WTC11 (cell line): ENCODE measurements at regions not wholly inside any gene's neighbourhood (a gene's known extent, or its start where the extent isn't known, plus 50 kb on each side); places are given as distances from the start of the nearest gene placed in this dataset.

Experiments used
- ATAC-seq: fragments of 200-7000 bp; cut with Tn5 transposase; 2 replicates; pipeline ENCODE4 v1.10.0; 2021; ENCODE audit warnings: mild to moderate bottlenecking, moderate library complexity
- CTCF ChIA-PET: fragments of 300-600 bp; sonication (Branson Sonifier 250); formaldehyde crosslinking; loops from one replicate; lab custom pipeline; 2021; ENCODE audit warnings: antibody characterized with exemption; lab: Charles Lee
- POLR2A ChIA-PET: fragments of 350-600 bp; sonication (Branson Sonifier 250); formaldehyde crosslinking; loops from one replicate; lab custom pipeline; 2021; ENCODE audit warnings: antibody characterized with exemption; lab: Charles Lee
- DNase-seq: peaks from one replicate; pipeline ENCODE4 v3.0.0; 2021; ENCODE audit warnings: low spot score
- H3K27ac Mint-ChIP-seq: 2 replicates; pipeline ENCODE4 v1.8.0; 2021; ENCODE audit warnings: mixed read lengths
- H3K27me3 Mint-ChIP-seq: 2 replicates; pipeline ENCODE4 v1.8.0; 2021; ENCODE audit warnings: low read depth, mild to moderate bottlenecking, moderate library complexity, mixed read lengths
- H3K36me3 Mint-ChIP-seq: 2 replicates; pipeline ENCODE4 v1.8.0; 2021; ENCODE audit warnings: mixed read lengths
- H3K4me1 Mint-ChIP-seq: 2 replicates; pipeline ENCODE4 v1.8.0; 2022; ENCODE audit warnings: mixed read lengths
- H3K4me3 Mint-ChIP-seq: 2 replicates; pipeline ENCODE4 v1.8.0; 2021; ENCODE audit warnings: mild to moderate bottlenecking, moderate library complexity, mixed read lengths
- H3K9me3 Mint-ChIP-seq: 2 replicates; pipeline ENCODE4 v1.8.0; 2021; ENCODE audit warnings: mixed read lengths
- AFF4 ChIP-seq: sonication (generic); formaldehyde crosslinking; IDR thresholded peaks from 2 replicates; pipeline ENCODE4 v1.8.1; 2023; ENCODE audit warnings: mild to moderate bottlenecking, missing genetic modification reagents, borderline replicate concordance
- AR ChIP-seq: fragments of 250-450 bp; sonication (Bioruptor Pico); IDR thresholded peaks from 2 replicates; pipeline ENCODE4 v1.9.0; 2021; ENCODE audit warnings: mild to moderate bottlenecking
- CDX4 ChIP-seq: fragments of 250-450 bp; sonication (Bioruptor Pico); IDR thresholded peaks from 2 replicates; pipeline ENCODE4 v1.9.0; 2021; ENCODE audit warnings: moderate library complexity, mild to moderate bottlenecking, inconsistent platforms, borderline replicate concordance
- CTCF ChIP-seq: fragments of 200-600 bp; IDR thresholded peaks from 2 replicates; pipeline ENCODE4 v1.8.0; 2022; ENCODE audit warnings: antibody characterized with exemption
- ESRRA ChIP-seq: sonication (generic); formaldehyde crosslinking; IDR thresholded peaks from 2 replicates; pipeline ENCODE4 v1.8.1; 2022; ENCODE audit warnings: mild to moderate bottlenecking, missing genetic modification reagents, borderline replicate concordance
- FOXP4 ChIP-seq: sonication (generic); formaldehyde crosslinking; IDR thresholded peaks from 2 replicates; pipeline ENCODE4 v1.8.0; 2022; ENCODE audit warnings: mild to moderate bottlenecking, missing genetic modification reagents
- GTF2I ChIP-seq: fragments of 250-450 bp; sonication (Bioruptor Pico); conservative IDR thresholded peaks from 2 replicates; pipeline ENCODE4 v1.4.0; 2021; ENCODE audit warnings: mild to moderate bottlenecking
- HMGA2 ChIP-seq: fragments of 250-450 bp; sonication (Bioruptor Pico); IDR thresholded peaks from 2 replicates; pipeline ENCODE4 v1.4.0; 2021; ENCODE audit warnings: mild to moderate bottlenecking, moderate library complexity
- KAT7 ChIP-seq: sonication (generic); formaldehyde crosslinking; IDR thresholded peaks from 2 replicates; pipeline ENCODE4 v1.8.1; 2023; ENCODE audit warnings: missing genetic modification reagents, mild to moderate bottlenecking, borderline replicate concordance
- PRDM15 ChIP-seq: sonication (generic); formaldehyde crosslinking; IDR thresholded peaks from 2 replicates; pipeline ENCODE4 v1.8.0; 2022; ENCODE audit warnings: missing genetic modification reagents
- SMAD3 ChIP-seq: sonication (generic); formaldehyde crosslinking; IDR thresholded peaks from 2 replicates; pipeline ENCODE4 v1.8.0; 2022; ENCODE audit warnings: missing genetic modification reagents, mild to moderate bottlenecking, borderline replicate concordance
- SOX15 ChIP-seq: fragments of 250-450 bp; sonication (Bioruptor Pico); IDR thresholded peaks from 2 replicates; pipeline ENCODE4 v1.9.0; 2021; ENCODE audit warnings: mild to moderate bottlenecking
- USF2 ChIP-seq: sonication (generic); formaldehyde crosslinking; IDR thresholded peaks from 2 replicates; pipeline ENCODE4 v1.8.1; 2023; ENCODE audit warnings: mild to moderate bottlenecking, missing genetic modification reagents, moderate library complexity
- ZMAT4 ChIP-seq: fragments of 250-450 bp; sonication (Bioruptor Pico); IDR thresholded peaks from 2 replicates; pipeline ENCODE4 v1.9.0; 2021; ENCODE audit warnings: mild to moderate bottlenecking
- ZNF232 ChIP-seq: sonication (generic); formaldehyde crosslinking; IDR thresholded peaks from 2 replicates; pipeline ENCODE4 v1.8.0; 2022; ENCODE audit warnings: mild to moderate bottlenecking, missing genetic modification reagents
- ZNF396 ChIP-seq: fragments of 250-450 bp; sonication (Bioruptor Pico); IDR thresholded peaks from 2 replicates; pipeline ENCODE4 v1.8.0; 2021; ENCODE audit warnings: mild to moderate bottlenecking, moderate library complexity, borderline replicate concordance

- TF ChIP-seq AR (CRISPR knock-in tag): no peak
Measured at GRCh38 chr13:82597747-82598146, 1284.5 kb downstream of the SLITRK1 start (continued).

GRCh38 chr13:82593239-82593638 is 1289.0 kb downstream of the SLITRK1 start:
- ChIA-PET CTCF (no interaction called here), POLR2A (no interaction called here)
- H3K27me3 Mint-ChIP-seq: peaks cover 92% of the 10 kb centered on the region
- H3K4me3 Mint-ChIP-seq: no peak overlapping the region
- H3K36me3 Mint-ChIP-seq: no peaks in the 10 kb centered on the region
- DNase-seq (no peak), ATAC-seq (no peak)
- H3K4me1 Mint-ChIP-seq: 0 out of 2 replicates have a peak, but pooled peaks cover 3% of the 10 kb centered on the region
- no peak overlapping the region for H3K27ac Mint-ChIP-seq
- H3K9me3 Mint-ChIP-seq: no peaks in the 10 kb centered on the region; the same call in 1 of the 2 replicates
- TF ChIP-seq CTCF (no peak), CDX4 (CRISPR knock-in tag) (no peak), AR (CRISPR knock-in tag) (no peak), ZNF396 (CRISPR knock-in tag) (no peak), FOXP4 (CRISPR knock-in tag) (no peak), AFF4 (CRISPR knock-in tag) (no peak), SMAD3 (no peak), GTF2I (no peak), ZNF232 (CRISPR knock-in tag) (no peak), ESRRA (no peak), PRDM15 (CRISPR knock-in tag) (no peak), SOX15 (CRISPR knock-in tag) (no peak), USF2 (CRISPR knock-in tag) (no peak), HMGA2 (CRISPR knock-in tag) (no peak), KAT7 (CRISPR knock-in tag) (no peak), ZMAT4 (no peak)
